Gastrocnemius medialis (tissue), 4 donors: ENCODE measurements at regions not wholly inside any gene's neighbourhood (a gene's known extent, or its start where the extent isn't known, plus 50 kb on each side); places are given as distances from the start of the nearest gene placed in this dataset.
A peak's percentile ranks its signal among the peaks of the same experiment; 100 is the strongest.

Experiments
- ATAC-seq, 2 donors: fragments of 150-250 bp; one replicate each; pipeline ENCODE4 v1.9.1; 2016
- DNase-seq, 2 donors: peaks; one replicate each; pipeline ENCODE4 v3.0.0-alpha.2; 2019
- H3K27ac ChIP-seq, 4 donors: fragments of 200-600 bp; sonication (generic); 1 replicate in 1 of 4; 2 replicates in 3 of 4; pipeline ENCODE4 v1.5.1; 2016 to 2018; ENCODE audit warnings: mild to moderate bottlenecking in 2 of 4, moderate library complexity in 1 of 4
- H3K27me3 ChIP-seq, 3 donors: fragments of 200-600 bp; sonication (generic) in 2 of 3; 1 replicate in 1 of 3; 2 replicates in 2 of 3; pipeline versions ENCODE4 v1.5.1 to v1.6.0; 2016 to 2019; ENCODE audit warnings: mild to moderate bottlenecking in 1 of 3, moderate library complexity in 1 of 3
- H3K36me3 ChIP-seq, 2 donors: fragments of 200-600 bp; sonication (generic) in 1 of 2; one replicate each; pipeline ENCODE4 v1.5.1; 2017 to 2018
- H3K4me1 ChIP-seq, 2 donors: fragments of 200-600 bp; sonication (generic) in 1 of 2; one replicate each; pipeline ENCODE4 v1.5.1; 2016 to 2017; ENCODE audit warnings: mild to moderate bottlenecking in 2 of 2
- H3K4me3 ChIP-seq, 4 donors: fragments of 200-600 bp; sonication (generic) in 3 of 4; 1 replicate in 1 of 4; 2 replicates in 3 of 4; pipeline ENCODE4 v1.5.1; 2016 to 2019; ENCODE audit warnings: mild to moderate bottlenecking in 2 of 4
- H3K9me3 ChIP-seq, 3 donors: fragments of 200-600 bp; sonication (generic) in 2 of 3; 1 replicate in 1 of 3; 2 replicates in 2 of 3; pipeline ENCODE4 v1.5.1; 2016 to 2019
- POLR2A ChIP-seq, 2 donors: fragments of 450-650 bp; IDR thresholded peaks; one replicate each; pipeline ENCODE4 v1.6.1; 2017; ENCODE audit warnings: antibody characterized with exemption in 2 of 2, mild to moderate bottlenecking in 2 of 2, moderate library complexity in 2 of 2
- in situ Hi-C, 4 donors: fragments of 200-750 bp; cut with MboI; loops; one replicate each; pipeline versions ENCODE4 v1.15.0 to v1.8.0; 2017; ENCODE audit warnings: low sequenced_read_pairs in 4 of 4
- intact Hi-C: fragments of 100-400 bp; cut with DNase I; formaldehyde crosslinking; loops from one replicate; pipeline ENCODE4 v1.15.1; 2023; ENCODE audit warnings: low total_unique reads
- TF ChIP-seq, protein P1 (sequence below), 5 experiments: fragments of 450-650 bp in 3 of 5; fragments of 200-600 bp in 2 of 5; sonication (generic) in 2 of 5; IDR thresholded peaks in 4 of 5; conservative IDR thresholded peaks in 1 of 5; 1 replicate in 4 of 5; 2 replicates in 1 of 5; pipeline ENCODE4 v1.5.1; 2016 to 2019; ENCODE audit warnings: antibody characterized with exemption in 5 of 5, mild to moderate bottlenecking in 3 of 5, moderate library complexity in 3 of 5

DNA sequence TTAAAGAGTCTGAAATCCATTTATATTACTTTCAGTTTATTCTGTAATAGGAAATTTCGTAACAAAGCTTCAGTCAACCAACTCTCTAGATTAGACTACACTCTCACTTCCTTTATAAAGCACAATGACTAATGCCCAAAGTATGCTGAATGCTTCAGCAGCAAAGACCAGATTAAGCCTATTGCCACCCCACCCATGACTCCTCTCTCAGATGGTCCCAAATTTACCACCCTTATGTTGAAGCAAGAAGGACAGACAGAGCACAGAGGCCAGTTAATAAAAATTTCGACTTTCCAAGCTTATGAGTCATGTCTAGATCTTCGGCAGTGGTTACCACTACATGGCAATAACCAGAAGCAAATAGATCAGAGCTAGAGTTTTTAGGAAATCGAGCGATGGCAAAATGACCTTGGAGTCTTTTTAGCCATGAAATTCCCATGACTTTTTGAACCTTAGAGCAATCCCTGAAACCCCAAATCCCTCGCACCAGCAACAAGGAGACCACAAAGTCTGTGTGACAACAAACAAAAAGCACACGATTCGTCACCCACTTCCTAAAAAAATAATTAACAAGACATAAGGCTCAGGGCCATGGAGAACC is 287.8 kb upstream of the RASA1 start:
- DNase-seq, result no peak
- H3K27ac ChIP-seq, result no peak overlapping the region
- intact Hi-C loops, result no loop called here
- in situ Hi-C loops, result no loop called here
- ATAC-seq, result peak in 1 of 2 donors; percentile 46
- H3K36me3 ChIP-seq, result no peaks in the 10 kb centered on the region
- H3K4me1 ChIP-seq, result no peaks in the 10 kb centered on the region
- TF ChIP-seq, protein P1, sequence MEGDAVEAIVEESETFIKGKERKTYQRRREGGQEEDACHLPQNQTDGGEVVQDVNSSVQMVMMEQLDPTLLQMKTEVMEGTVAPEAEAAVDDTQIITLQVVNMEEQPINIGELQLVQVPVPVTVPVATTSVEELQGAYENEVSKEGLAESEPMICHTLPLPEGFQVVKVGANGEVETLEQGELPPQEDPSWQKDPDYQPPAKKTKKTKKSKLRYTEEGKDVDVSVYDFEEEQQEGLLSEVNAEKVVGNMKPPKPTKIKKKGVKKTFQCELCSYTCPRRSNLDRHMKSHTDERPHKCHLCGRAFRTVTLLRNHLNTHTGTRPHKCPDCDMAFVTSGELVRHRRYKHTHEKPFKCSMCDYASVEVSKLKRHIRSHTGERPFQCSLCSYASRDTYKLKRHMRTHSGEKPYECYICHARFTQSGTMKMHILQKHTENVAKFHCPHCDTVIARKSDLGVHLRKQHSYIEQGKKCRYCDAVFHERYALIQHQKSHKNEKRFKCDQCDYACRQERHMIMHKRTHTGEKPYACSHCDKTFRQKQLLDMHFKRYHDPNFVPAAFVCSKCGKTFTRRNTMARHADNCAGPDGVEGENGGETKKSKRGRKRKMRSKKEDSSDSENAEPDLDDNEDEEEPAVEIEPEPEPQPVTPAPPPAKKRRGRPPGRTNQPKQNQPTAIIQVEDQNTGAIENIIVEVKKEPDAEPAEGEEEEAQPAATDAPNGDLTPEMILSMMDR (IDR thresholded peaks at IDR 0.05 in 4 of 5, conservative IDR thresholded peaks at IDR 0.05 in 1 of 5), result no peak
- TF ChIP-seq POLR2A (IDR thresholded peaks at IDR 0.05), result no peak
- no peak overlapping the region for H3K4me3 ChIP-seq
- no peaks in the 10 kb centered on the region for H3K27me3 ChIP-seq
- no peaks in the 10 kb centered on the region for H3K9me3 ChIP-seq

GRCh38 chr5:86981898-86982297 is 285.8 kb upstream of the RASA1 start:
- no peaks in the 10 kb centered on the region for H3K27me3 ChIP-seq
- H3K36me3 ChIP-seq, result no peaks in the 10 kb centered on the region
- no peaks in the 10 kb centered on the region for H3K9me3 ChIP-seq
- TF ChIP-seq, protein P1 (IDR thresholded peaks at IDR 0.05 in 4 of 5, conservative IDR thresholded peaks at IDR 0.05 in 1 of 5), result no peak
- TF ChIP-seq POLR2A (IDR thresholded peaks at IDR 0.05), result no peak
- no peak overlapping the region for H3K4me3 ChIP-seq
- no peak overlapping the region for H3K27ac ChIP-seq
- DNase-seq, result no peak
- in situ Hi-C loops, result no loop called here
- intact Hi-C loops, result no loop called here
- no peak for ATAC-seq
- H3K4me1 ChIP-seq, result no peaks in the 10 kb centered on the region

- H3K4me3 ChIP-seq, result no peak overlapping the region
- intact Hi-C loops (no loop called here), in situ Hi-C loops (no loop called here)
- DNase-seq (no peak), ATAC-seq (no peak)
- H3K27ac ChIP-seq, result no peak overlapping the region
- no peaks in the 10 kb centered on the region for H3K9me3 ChIP-seq
- no peaks in the 10 kb centered on the region for H3K4me1 ChIP-seq
- TF ChIP-seq, protein P1 (IDR thresholded peaks at IDR 0.05 in 4 of 5, conservative IDR thresholded peaks at IDR 0.05 in 1 of 5), result no peak
- no peak for TF ChIP-seq POLR2A (IDR thresholded peaks at IDR 0.05)
- H3K27me3 ChIP-seq, result no peaks in the 10 kb centered on the region
- H3K36me3 ChIP-seq, result no peaks in the 10 kb centered on the region
These were observed 284.5 kb upstream of the RASA1 start for GRCh38 chr5:86983208-86983607.

DNA sequence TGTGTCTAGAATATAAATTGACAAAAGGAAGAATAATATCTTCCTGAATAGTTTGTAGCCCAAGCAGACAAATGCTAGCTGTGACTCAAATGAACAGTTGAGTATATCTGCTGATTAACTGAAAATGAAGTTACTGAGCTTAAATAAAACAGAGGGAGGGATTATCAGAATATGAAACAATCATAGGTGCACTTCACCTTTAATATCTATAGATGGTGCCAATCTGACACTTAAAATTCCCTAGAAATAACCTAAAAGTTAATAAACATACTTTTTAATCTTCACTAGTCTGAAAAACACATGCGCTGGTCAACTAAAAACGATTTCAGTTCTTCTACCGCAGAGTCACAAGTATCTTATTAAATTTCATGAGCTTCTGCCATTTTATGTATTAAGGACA is 280.8 kb upstream of the RASA1 start:
- TF ChIP-seq POLR2A (IDR thresholded peaks at IDR 0.05), result no peak
- TF ChIP-seq, protein P1 (IDR thresholded peaks at IDR 0.05 in 4 of 5, conservative IDR thresholded peaks at IDR 0.05 in 1 of 5), result no peak
- in situ Hi-C loops (no loop called here), intact Hi-C loops (no loop called here)
- Histone ChIP-seq H3K4me1 (no peaks in the 10 kb centered on the region), H3K36me3 (no peaks in the 10 kb centered on the region), H3K27me3 (no peaks in the 10 kb centered on the region), H3K4me3 (no peak overlapping the region), H3K9me3 (no peaks in the 10 kb centered on the region), H3K27ac (no peak overlapping the region)
- DNase-seq (no peak), ATAC-seq (no peak)

GRCh38 chr5:86997516-86997915 is 270.2 kb upstream of the RASA1 start:
- Histone ChIP-seq H3K4me3 (no peak overlapping the region), H3K36me3 (no peaks in the 10 kb centered on the region), H3K27me3 (no peaks in the 10 kb centered on the region), H3K4me1 (no peaks in the 10 kb centered on the region), H3K9me3 (no peaks in the 10 kb centered on the region), H3K27ac (no peak overlapping the region)
- ATAC-seq (no peak), DNase-seq (no peak)
- intact Hi-C loops, result no loop called here
- in situ Hi-C loops, result no loop called here
- TF ChIP-seq, protein P1 (IDR thresholded peaks at IDR 0.05 in 4 of 5, conservative IDR thresholded peaks at IDR 0.05 in 1 of 5), result no peak
- TF ChIP-seq POLR2A (IDR thresholded peaks at IDR 0.05), result no peak
